ENCODE measurements at regions not wholly inside any gene's neighbourhood (a gene's known extent, or its start where the extent isn't known, plus 50 kb on each side); places are given as distances from the start of the nearest gene placed in this dataset.

- TF ChIP-seq CTCF (IDR thresholded peaks at IDR 0.05; ENCODE audit: insufficient read depth, low read depth, low read length) (no peak), EZH2 (IDR thresholded peaks at IDR 0.05; ENCODE audit: insufficient read depth, low read length) (no peak)
These were observed 115.2 kb upstream of the TSPAN5 start for GRCh38 chr4:98773638-98774037.
